Naive thymus-derived CD8-positive, alpha-beta T cell (primary cell): ENCODE measurements at regions not wholly inside any gene's neighbourhood (a gene's known extent, or its start where the extent isn't known, plus 50 kb on each side); places are given as distances from the start of the nearest gene placed in this dataset.

ENCODE experiments used
- ATAC-seq, 2 donors: fragments of 150-1000 bp; cut with Tn5 transposase in 1 of 2; sonication (Bioruptor Pico), chemical (Tn5 transposase) in 1 of 2; 1 replicate in 1 of 2; 2 replicates in 1 of 2; pipeline ENCODE4 v1.10.0; 2021; ENCODE audit warnings: mild to moderate bottlenecking in 2 of 2, moderate library complexity in 2 of 2
- POLR2A ChIA-PET: fragments of 350-600 bp; sonication (Branson Sonifier 250); formaldehyde crosslinking; loops from one replicate; lab custom pipeline; 2021; ENCODE audit warnings: antibody characterized with exemption; lab: Charles Lee
- DNase-seq, 10 donors: peaks; one replicate each; pipeline versions ENCODE4 v3.0.0 to v3.0.0-alpha.2; 2020 to 2022
- H3K27ac Mint-ChIP-seq, 10 donors: one replicate each; pipeline ENCODE4 v1.8.0; 2020 to 2022; ENCODE audit warnings: mild to moderate bottlenecking in 10 of 10, mixed read lengths in 10 of 10, moderate library complexity in 4 of 10, inconsistent platforms in 1 of 10
- H3K27me3 Mint-ChIP-seq, 5 donors: one replicate each; pipeline ENCODE4 v1.8.0; 2021 to 2022; ENCODE audit warnings: mixed read lengths in 5 of 5
- H3K36me3 Mint-ChIP-seq, 3 donors: one replicate each; pipeline ENCODE4 v1.8.0; 2020 to 2022; ENCODE audit warnings: mixed read lengths in 3 of 3, mild to moderate bottlenecking in 2 of 3, inconsistent platforms in 1 of 3
- H3K4me1 Mint-ChIP-seq, 4 donors: one replicate each; pipeline ENCODE4 v1.8.0; 2021 to 2022; ENCODE audit warnings: mixed read lengths in 4 of 4
- H3K4me3 Mint-ChIP-seq, 10 donors: one replicate each; pipeline ENCODE4 v1.8.0; 2020 to 2022; ENCODE audit warnings: mild to moderate bottlenecking in 10 of 10, mixed read lengths in 10 of 10, moderate library complexity in 6 of 10, inconsistent platforms in 1 of 10
- H3K9me3 Mint-ChIP-seq, 9 donors: one replicate each; pipeline ENCODE4 v1.8.0; 2020 to 2022; ENCODE audit warnings: mixed read lengths in 9 of 9, mild to moderate bottlenecking in 3 of 9, inconsistent platforms in 1 of 9, moderate library complexity in 1 of 9

GRCh38 chr4:129231945-129232588 lies 136.1 kb downstream of the C4orf33 start:
- Mint-ChIP-seq H3K36me3 (no peaks in the 10 kb centered on the region), H3K4me1 (no peaks in the 10 kb centered on the region), H3K27ac (no peak overlapping the region), H3K27me3 (peaks cover 3 to 37% (median 15%) of the 10 kb centered on the region in 5 donors), H3K9me3 (no peaks in the 10 kb centered on the region), H3K4me3 (no peak overlapping the region)
- no peak for DNase-seq
- no peak for ATAC-seq
- POLR2A ChIA-PET, result no interaction called here

- no peak overlapping the region for H3K4me3 Mint-ChIP-seq
- no peak overlapping the region for H3K27ac Mint-ChIP-seq
- ATAC-seq (no peak), DNase-seq (no peak)
- H3K36me3 Mint-ChIP-seq, result no peaks in the 10 kb centered on the region
- peaks cover 3 to 37% (median 15%) of the 10 kb centered on the region in 5 donors for H3K27me3 Mint-ChIP-seq
- H3K4me1 Mint-ChIP-seq, result no peaks in the 10 kb centered on the region
- POLR2A ChIA-PET, result no interaction called here
- H3K9me3 Mint-ChIP-seq, result no peaks in the 10 kb centered on the region
Observed at GRCh38 chr4:129232589-129233337, 136.8 kb downstream of the C4orf33 start.

GRCh38 chr4:129233691-129234090 lies 137.7 kb downstream of the C4orf33 start:
- DNase-seq, result no peak
- POLR2A ChIA-PET, result no interaction called here
- Mint-ChIP-seq H3K4me3 (no peak overlapping the region), H3K27ac (no peak overlapping the region), H3K4me1 (no peaks in the 10 kb centered on the region), H3K9me3 (no peaks in the 10 kb centered on the region), H3K27me3 (peaks cover 2 to 34% (median 14%) of the 10 kb centered on the region in 5 donors), H3K36me3 (no peaks in the 10 kb centered on the region)
- no peak for ATAC-seq

GRCh38 chr4:129236351-129236750 lies 140.4 kb downstream of the C4orf33 start:
- Mint-ChIP-seq H3K4me3 (no peak overlapping the region), H3K9me3 (no peaks in the 10 kb centered on the region), H3K27ac (no peak overlapping the region), H3K27me3 (peaks cover 0 to 33% (median 7%) of the 10 kb centered on the region in 5 donors), H3K36me3 (no peaks in the 10 kb centered on the region), H3K4me1 (no peaks in the 10 kb centered on the region)
- no peak for ATAC-seq
- DNase-seq, result no peak
- POLR2A ChIA-PET, result no interaction called here

- DNase-seq (no peak), ATAC-seq (no peak)
- H3K9me3 Mint-ChIP-seq, result no peaks in the 10 kb centered on the region
- no peak overlapping the region for H3K27ac Mint-ChIP-seq
- H3K36me3 Mint-ChIP-seq, result no peaks in the 10 kb centered on the region
- POLR2A ChIA-PET, result no interaction called here
- H3K4me3 Mint-ChIP-seq, result no peak overlapping the region
- H3K4me1 Mint-ChIP-seq, result no peaks in the 10 kb centered on the region
- peaks cover 2 to 47% (median 10%) of the 10 kb centered on the region in 5 donors for H3K27me3 Mint-ChIP-seq
Observed at GRCh38 chr4:129239088-129239487, 143.1 kb downstream of the C4orf33 start.

GRCh38 chr4:129240816-129241215 lies 144.9 kb downstream of the C4orf33 start:
- DNase-seq (no peak), ATAC-seq (no peak)
- Mint-ChIP-seq H3K27me3 (peaks cover 2 to 53% (median 10%) of the 10 kb centered on the region in 5 donors), H3K4me3 (no peak overlapping the region), H3K9me3 (no peaks in the 10 kb centered on the region), H3K36me3 (no peaks in the 10 kb centered on the region), H3K27ac (no peak overlapping the region), H3K4me1 (no peaks in the 10 kb centered on the region)
- POLR2A ChIA-PET, result no interaction called here

- POLR2A ChIA-PET, result no interaction called here
- no peak for ATAC-seq
- H3K27me3 Mint-ChIP-seq, result peaks cover 5 to 60% (median 11%) of the 10 kb centered on the region in 5 donors
Observed at GRCh38 chr4:129246145-129246544, 150.2 kb downstream of the C4orf33 start.

GRCh38 chr4:129246910-129247461 lies 151.0 kb downstream of the C4orf33 start:
- no peak overlapping the region for H3K27ac Mint-ChIP-seq
- H3K27me3 Mint-ChIP-seq, result peaks cover 5 to 66% (median 14%) of the 10 kb centered on the region in 5 donors
- no peak for ATAC-seq
- POLR2A ChIA-PET, result no interaction called here
- H3K36me3 Mint-ChIP-seq, result no peaks in the 10 kb centered on the region
- no peak overlapping the region for H3K4me3 Mint-ChIP-seq
- no peaks in the 10 kb centered on the region for H3K4me1 Mint-ChIP-seq
- DNase-seq, result no peak
- H3K9me3 Mint-ChIP-seq, result no peaks in the 10 kb centered on the region

More at GRCh38 chr4:129246145-129246544, 150.2 kb downstream of the C4orf33 start:
- Mint-ChIP-seq H3K36me3 (no peaks in the 10 kb centered on the region), H3K4me1 (no peaks in the 10 kb centered on the region), H3K9me3 (no peaks in the 10 kb centered on the region), H3K4me3 (no peak overlapping the region), H3K27ac (no peak overlapping the region)
- DNase-seq, result no peak

GRCh38 chr4:129248621-129249020 lies 152.7 kb downstream of the C4orf33 start:
- no peaks in the 10 kb centered on the region for H3K36me3 Mint-ChIP-seq
- H3K27me3 Mint-ChIP-seq, result peaks cover 9 to 53% (median 11%) of the 10 kb centered on the region in 5 donors
- no peak overlapping the region for H3K4me3 Mint-ChIP-seq
- DNase-seq (no peak), ATAC-seq (no peak)
- no peaks in the 10 kb centered on the region for H3K4me1 Mint-ChIP-seq
- POLR2A ChIA-PET, result no interaction called here
- no peaks in the 10 kb centered on the region for H3K9me3 Mint-ChIP-seq
- H3K27ac Mint-ChIP-seq, result no peak overlapping the region

- Mint-ChIP-seq H3K4me3 (no peak overlapping the region), H3K4me1 (no peaks in the 10 kb centered on the region), H3K27me3 (peaks cover 8 to 25% (median 14%) of the 10 kb centered on the region in 5 donors), H3K9me3 (peaks cover 0 to 2% (median 0%) of the 10 kb centered on the region in 9 donors), H3K36me3 (peaks cover 0 to 1% (median 0%) of the 10 kb centered on the region in 3 donors), H3K27ac (no peak overlapping the region)
- ATAC-seq, result no peak
- POLR2A ChIA-PET, result no interaction called here
- DNase-seq, result no peak
Observed at GRCh38 chr4:129254126-129254525, 158.2 kb downstream of the C4orf33 start.

- no peaks in the 10 kb centered on the region for H3K4me1 Mint-ChIP-seq
- no peak overlapping the region for H3K4me3 Mint-ChIP-seq
- peaks cover 0 to 1% (median 0%) of the 10 kb centered on the region in 3 donors for H3K36me3 Mint-ChIP-seq
- peaks cover 8 to 25% (median 14%) of the 10 kb centered on the region in 5 donors for H3K27me3 Mint-ChIP-seq
- H3K9me3 Mint-ChIP-seq, result peaks cover 0 to 2% (median 0%) of the 10 kb centered on the region in 9 donors
- POLR2A ChIA-PET, result no interaction called here
- ATAC-seq (no peak), DNase-seq (no peak)
- H3K27ac Mint-ChIP-seq, result no peak overlapping the region
Observed at GRCh38 chr4:129254526-129254925, 158.6 kb downstream of the C4orf33 start.

- DNase-seq (no peak), ATAC-seq (no peak)
- Mint-ChIP-seq H3K4me3 (no peak overlapping the region), H3K4me1 (peaks cover 5 to 13% (median 8%) of the 10 kb centered on the region in 4 donors), H3K27ac (no peak overlapping the region), H3K36me3 (no peaks in the 10 kb centered on the region), H3K27me3 (peaks cover 0 to 9% (median 1%) of the 10 kb centered on the region in 5 donors), H3K9me3 (peaks cover 0 to 2% (median 0%) of the 10 kb centered on the region in 9 donors)
- POLR2A ChIA-PET, result no interaction called here
Observed at GRCh38 chr4:129261584-129261983, 165.6 kb downstream of the C4orf33 start.
